Adipose tissue (tissue), 3 donors: ENCODE measurements at regions not wholly inside any gene's neighbourhood (a gene's known extent, or its start where the extent isn't known, plus 50 kb on each side); places are given as distances from the start of the nearest gene placed in this dataset.

ENCODE experiments used
- H3K27ac ChIP-seq: one replicate; pipeline ENCODE4 v1.5.1; 2013; ENCODE audit warnings: low read depth, low read length
- WGBS, 3 donors: extraction: QIAGEN DNeasy Blood & Tissue Kit; methylation state at CpG; one replicate each; pipeline ENCODE4 v1.1.7; 2013; 5-methylcytosine and 5-hydroxymethylcytosine counted together
- donor health status: healthy with polysubstance abuse.
- donor health status: Bipolar disorder and iron deficiency.
- donor health status: healthy.

DNA sequence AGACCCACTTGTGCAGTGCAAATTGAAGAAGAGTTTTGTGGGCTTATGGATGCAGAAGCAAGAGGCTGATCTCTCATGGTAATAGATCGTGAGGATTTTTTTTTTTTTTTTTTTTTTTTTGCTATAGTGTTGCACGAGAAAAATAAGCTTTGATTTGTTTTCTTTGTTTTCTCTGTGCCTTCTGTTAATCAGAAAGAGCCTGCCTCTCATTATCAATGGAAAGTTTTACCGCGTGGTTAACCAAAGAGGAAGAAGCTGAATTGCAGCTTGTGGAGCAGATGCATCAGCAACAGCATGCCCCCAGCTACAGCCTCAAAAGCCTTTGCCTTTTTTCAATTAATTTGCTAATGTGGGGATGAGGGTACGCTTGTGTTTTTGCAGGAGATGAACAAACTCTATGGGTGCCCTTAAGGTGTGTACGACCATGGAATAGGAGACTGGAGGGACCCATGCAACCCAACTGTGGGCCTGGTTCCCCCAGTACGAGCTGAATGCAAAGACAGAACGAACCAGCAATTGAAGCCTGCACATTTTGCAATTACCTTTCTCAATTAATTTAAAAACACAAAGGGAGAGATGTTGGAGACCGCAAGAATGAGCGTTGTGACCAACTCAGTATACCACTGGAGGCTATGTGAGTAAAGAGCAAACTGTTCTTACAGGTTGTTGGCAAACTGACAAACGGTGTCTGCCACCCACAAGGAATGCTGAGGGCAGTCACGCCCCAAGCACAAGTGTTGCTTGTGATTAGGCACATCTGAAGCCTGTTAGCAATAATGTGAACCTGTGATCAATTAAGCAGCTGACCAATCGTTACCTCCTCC, 58.6 kb upstream of the SPRY2 start:
- no peak overlapping the region for H3K27ac ChIP-seq
- 56 to 69% (median 62%) methylated on average over 13 of the region's 13 CpGs for WGBS, 3 donors
